ENCODE measurements at regions not wholly inside any gene's neighbourhood (a gene's known extent, or its start where the extent isn't known, plus 50 kb on each side); places are given as distances from the start of the nearest gene placed in this dataset.

GRCh38 chr1:219273088-219273686 is 99.5 kb downstream of the LYPLAL1 start:
- in situ Hi-C loops (cut with HindIII; ENCODE audit: low pct_ligation_motif_present, low sequenced_read_pairs) = no loop called here
- no peak overlapping the region for H3K27ac ChIP-seq
- H3K4me3 ChIP-seq (ENCODE audit: low read depth, low read length) = no peak overlapping the region
- TF ChIP-seq CTCF (IDR thresholded peaks at IDR 0.05; ENCODE audit: low read depth, low read length, missing control alignments) = no peak
- H3K27me3 ChIP-seq (replicated peaks) = no peaks in the 10 kb centered on the region
- no peak for DNase-seq
- H3K36me3 ChIP-seq (replicated peaks) = no peaks in the 10 kb centered on the region

GRCh38 chr1:219271818-219272535 is 98.3 kb downstream of the LYPLAL1 start:
- DNase-seq = peak; percentile 48
- peak overlapping the region; percentile 65 for H3K27ac ChIP-seq
- H3K36me3 ChIP-seq (replicated peaks) = no peaks in the 10 kb centered on the region
- TF ChIP-seq CTCF (IDR thresholded peaks at IDR 0.05; ENCODE audit: low read depth, low read length, missing control alignments) = no peak
- H3K4me3 ChIP-seq (ENCODE audit: low read depth, low read length) = no peak overlapping the region
- in situ Hi-C loops (cut with HindIII; ENCODE audit: low pct_ligation_motif_present, low sequenced_read_pairs) = no loop called here
- H3K27me3 ChIP-seq (replicated peaks) = no peaks in the 10 kb centered on the region

GRCh38 chr1:219269171-219269570 is 95.5 kb downstream of the LYPLAL1 start:
- Histone ChIP-seq H3K27ac (no peak overlapping the region), H3K27me3 (replicated peaks) (no peaks in the 10 kb centered on the region), H3K36me3 (replicated peaks) (no peaks in the 10 kb centered on the region), H3K4me3 (ENCODE audit: low read depth, low read length) (no peak overlapping the region)
- DNase-seq = no peak
- in situ Hi-C loops (cut with HindIII; ENCODE audit: low pct_ligation_motif_present, low sequenced_read_pairs) = no loop called here
- no peak for TF ChIP-seq CTCF (IDR thresholded peaks at IDR 0.05; ENCODE audit: low read depth, low read length, missing control alignments)

GRCh38 chr1:219266524-219266923 is 92.8 kb downstream of the LYPLAL1 start:
- in situ Hi-C loops (cut with HindIII; ENCODE audit: low pct_ligation_motif_present, low sequenced_read_pairs) = no loop called here

GRCh38 chr1:219265026-219265515 is 91.4 kb downstream of the LYPLAL1 start:
- no peak for DNase-seq
- Histone ChIP-seq H3K27me3 (replicated peaks) (no peaks in the 10 kb centered on the region), H3K4me3 (ENCODE audit: low read depth, low read length) (no peak overlapping the region), H3K36me3 (replicated peaks) (no peaks in the 10 kb centered on the region), H3K27ac (no peak overlapping the region)
- no peak for TF ChIP-seq CTCF (IDR thresholded peaks at IDR 0.05; ENCODE audit: low read depth, low read length, missing control alignments)
- in situ Hi-C loops (cut with HindIII; ENCODE audit: low pct_ligation_motif_present, low sequenced_read_pairs) = no loop called here

More at GRCh38 chr1:219266524-219266923, 92.8 kb downstream of the LYPLAL1 start:
- DNase-seq = no peak
- H3K27ac ChIP-seq = no peak overlapping the region
- no peaks in the 10 kb centered on the region for H3K27me3 ChIP-seq (replicated peaks)
- no peak overlapping the region for H3K4me3 ChIP-seq (ENCODE audit: low read depth, low read length)
- no peak for TF ChIP-seq CTCF (IDR thresholded peaks at IDR 0.05; ENCODE audit: low read depth, low read length, missing control alignments)
- H3K36me3 ChIP-seq (replicated peaks) = no peaks in the 10 kb centered on the region
